DOHH2 (cell line): ENCODE measurements at regions not wholly inside any gene's neighbourhood (a gene's known extent, or its start where the extent isn't known, plus 50 kb on each side); places are given as distances from the start of the nearest gene placed in this dataset.

Experiments
- CTCF ChIP-seq: fragments of 200-600 bp; sonication (generic); IDR thresholded peaks from one replicate; pipeline ENCODE4 v1.5.1; 2014; ENCODE audit warnings: antibody characterized with exemption, mild to moderate bottlenecking, low read depth, low read length; ENCODE audit not compliant: poor library complexity, severe bottlenecking
- EZH2phosphoT487 ChIP-seq: fragments of 200-600 bp; sonication (generic); IDR thresholded peaks from 2 replicates; pipeline ENCODE4 v1.6.1; 2017; ENCODE audit warnings: borderline replicate concordance, mild to moderate bottlenecking, antibody characterized with exemption, low read length, moderate library complexity, mixed read lengths

- no peak for TF ChIP-seq CTCF
- no peak for TF ChIP-seq EZH2phosphoT487
Observed at GRCh38 chr9:1427875-1428274, 377.7 kb downstream of the DMRT2 start.
